ENCODE measurements at regions not wholly inside any gene's neighbourhood (a gene's known extent, or its start where the extent isn't known, plus 50 kb on each side); places are given as distances from the start of the nearest gene placed in this dataset.
"Not testable (repeated sequence)": the region's sequence is repeated elsewhere in the genome, so short reads cannot be mapped to it uniquely, and the experiment has no call there.

DNA sequence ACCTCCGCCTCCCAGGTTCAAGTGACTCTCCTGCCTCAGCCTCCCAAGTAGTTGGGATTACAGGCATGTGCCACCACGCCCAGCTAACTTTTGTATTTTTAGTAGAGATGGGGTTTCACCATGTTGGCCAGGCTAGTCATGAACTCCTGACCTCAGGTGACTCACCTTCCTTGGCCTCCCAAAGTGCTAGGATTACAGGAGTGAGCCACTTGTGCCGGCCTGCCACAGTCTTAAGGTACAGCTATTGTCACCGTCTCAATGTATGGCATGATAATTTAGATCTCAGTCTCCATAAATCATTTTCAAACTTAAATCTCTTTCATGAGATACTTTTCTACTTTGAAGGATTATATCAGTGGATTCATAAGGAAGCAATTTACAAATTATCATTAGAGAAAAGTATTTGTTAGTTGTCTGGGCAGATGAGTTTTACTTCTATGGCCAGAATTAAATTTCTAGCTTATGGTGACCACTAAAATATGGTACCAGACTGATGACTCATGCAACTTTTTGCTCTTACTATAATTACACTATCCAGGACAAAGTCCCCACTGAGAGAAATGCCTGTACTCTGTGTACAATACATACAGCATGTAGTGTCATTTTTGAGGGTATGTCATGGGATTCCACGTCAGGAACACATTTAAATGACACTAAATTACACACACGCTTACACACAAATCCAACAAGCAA lies 1230.3 kb upstream of the GOT2 start (continued):
- TF ChIP-seq ELF1 (IDR thresholded peaks at IDR 0.05) (no peak), IRF3 (IDR thresholded peaks at IDR 0.05; ENCODE audit: low read depth, low read length) (no peak), PBX3 (IDR thresholded peaks at IDR 0.05) (no peak), SIN3A (IDR thresholded peaks at IDR 0.05; ENCODE audit: borderline replicate concordance, low read depth, low read length) (no peak)
- TF ChIP-seq, protein P1, sequence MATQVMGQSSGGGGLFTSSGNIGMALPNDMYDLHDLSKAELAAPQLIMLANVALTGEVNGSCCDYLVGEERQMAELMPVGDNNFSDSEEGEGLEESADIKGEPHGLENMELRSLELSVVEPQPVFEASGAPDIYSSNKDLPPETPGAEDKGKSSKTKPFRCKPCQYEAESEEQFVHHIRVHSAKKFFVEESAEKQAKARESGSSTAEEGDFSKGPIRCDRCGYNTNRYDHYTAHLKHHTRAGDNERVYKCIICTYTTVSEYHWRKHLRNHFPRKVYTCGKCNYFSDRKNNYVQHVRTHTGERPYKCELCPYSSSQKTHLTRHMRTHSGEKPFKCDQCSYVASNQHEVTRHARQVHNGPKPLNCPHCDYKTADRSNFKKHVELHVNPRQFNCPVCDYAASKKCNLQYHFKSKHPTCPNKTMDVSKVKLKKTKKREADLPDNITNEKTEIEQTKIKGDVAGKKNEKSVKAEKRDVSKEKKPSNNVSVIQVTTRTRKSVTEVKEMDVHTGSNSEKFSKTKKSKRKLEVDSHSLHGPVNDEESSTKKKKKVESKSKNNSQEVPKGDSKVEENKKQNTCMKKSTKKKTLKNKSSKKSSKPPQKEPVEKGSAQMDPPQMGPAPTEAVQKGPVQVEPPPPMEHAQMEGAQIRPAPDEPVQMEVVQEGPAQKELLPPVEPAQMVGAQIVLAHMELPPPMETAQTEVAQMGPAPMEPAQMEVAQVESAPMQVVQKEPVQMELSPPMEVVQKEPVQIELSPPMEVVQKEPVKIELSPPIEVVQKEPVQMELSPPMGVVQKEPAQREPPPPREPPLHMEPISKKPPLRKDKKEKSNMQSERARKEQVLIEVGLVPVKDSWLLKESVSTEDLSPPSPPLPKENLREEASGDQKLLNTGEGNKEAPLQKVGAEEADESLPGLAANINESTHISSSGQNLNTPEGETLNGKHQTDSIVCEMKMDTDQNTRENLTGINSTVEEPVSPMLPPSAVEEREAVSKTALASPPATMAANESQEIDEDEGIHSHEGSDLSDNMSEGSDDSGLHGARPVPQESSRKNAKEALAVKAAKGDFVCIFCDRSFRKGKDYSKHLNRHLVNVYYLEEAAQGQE (IDR thresholded peaks at IDR 0.05; ENCODE audit: low read depth, low read length) = no peak

- whole genome bisulfite sequencing (ENCODE audit: low lambda C conversion rate) = 14% methylated on average over 3 of the region's 3 CpGs
- H3K79me2 ChIP-seq (ENCODE audit: insufficient read depth) = no peaks in the 10 kb centered on the region
- no peaks in the 10 kb centered on the region for H3K4me1 ChIP-seq (ENCODE audit: control insufficient read depth in 1 of 2, insufficient read depth in 2 of 2, low read depth in 1 of 2, low read length in 1 of 2)
- no peak for DNase-seq
- H3K9ac ChIP-seq = no peak overlapping the region
- ChIA-PET CTCF (no interaction called here), POLR2A (no interaction called here)
- no peak overlapping the region for H3K27ac ChIP-seq (ENCODE audit: low read depth in 2 of 2, low read length in 1 of 2)
- TF ChIP-seq RXRA (IDR thresholded peaks at IDR 0.05; ENCODE audit: borderline replicate concordance, low read depth) = no peak
- no peaks in the 10 kb centered on the region for H3K9me2 ChIP-seq
- H3K9me3 ChIP-seq = 0 out of 2 replicates have a peak, but pooled peaks cover 3% of the 10 kb centered on the region
- no peak overlapping the region for H3K4me2 ChIP-seq
- no peaks in the 10 kb centered on the region for H3F3A ChIP-seq (replicated peaks; ENCODE audit: insufficient read depth)
- H3K4me3 ChIP-seq (ENCODE audit: low read depth in 2 of 2, low read length in 1 of 2) = no peak overlapping the region
- no peaks in the 10 kb centered on the region for H3K27me3 ChIP-seq (ENCODE audit: insufficient read depth)
- H3K36me3 ChIP-seq (replicated peaks in 1 of 2; ENCODE audit: control insufficient read depth in 1 of 2, insufficient read depth in 2 of 2, low read length in 1 of 2) = no peaks in the 10 kb centered on the region
- no peak overlapping the region for H2AFZ ChIP-seq (ENCODE audit: low read depth)
- no peaks in the 10 kb centered on the region for H4K20me1 ChIP-seq (ENCODE audit: insufficient read depth)
Measured at GRCh38 chr16:59959311-59959710, 1225.2 kb upstream of the GOT2 start.

DNA sequence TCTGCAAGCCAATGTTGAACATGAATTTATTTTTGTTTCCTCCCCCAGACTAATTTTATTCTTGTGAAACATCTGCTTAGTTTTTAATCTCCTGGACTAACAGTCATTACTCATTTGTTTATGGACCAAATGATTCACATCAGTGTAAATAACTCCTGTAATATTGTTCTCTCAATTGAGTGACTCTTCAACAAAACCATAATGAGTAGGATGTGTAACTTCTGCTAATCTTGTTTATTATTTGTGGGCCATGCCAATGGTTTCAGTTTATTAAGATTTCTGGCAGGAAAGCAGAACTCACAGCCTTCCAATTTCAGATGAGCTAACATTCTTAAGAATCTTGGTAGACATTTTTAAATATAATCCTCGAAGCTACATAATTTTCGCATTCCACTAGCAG lies 1216.3 kb upstream of the GOT2 start:
- CTCF ChIA-PET = no interaction called here
- no peaks in the 10 kb centered on the region for H3K4me1 ChIP-seq (ENCODE audit: control insufficient read depth in 1 of 2, insufficient read depth in 2 of 2, low read depth in 1 of 2, low read length in 1 of 2)
- no peak overlapping the region for H3K27ac ChIP-seq (ENCODE audit: low read depth in 2 of 2, low read length in 1 of 2)
- no peaks in the 10 kb centered on the region for H3F3A ChIP-seq (replicated peaks; ENCODE audit: insufficient read depth)
- POLR2A ChIA-PET = no interaction called here
- no peaks in the 10 kb centered on the region for H3K9me2 ChIP-seq
- H3K79me2 ChIP-seq (ENCODE audit: insufficient read depth) = no peaks in the 10 kb centered on the region
- no peak for TF ChIP-seq JUND (IDR thresholded peaks at IDR 0.05)
- no peak for TF ChIP-seq PBX3 (IDR thresholded peaks at IDR 0.05)
- WGBS (ENCODE audit: low lambda C conversion rate) = 31% methylated on average over 2 of the region's 2 CpGs
- H2AFZ ChIP-seq (ENCODE audit: low read depth) = no peak overlapping the region
- H3K9ac ChIP-seq = no peak overlapping the region
- no peaks in the 10 kb centered on the region for H3K27me3 ChIP-seq (ENCODE audit: insufficient read depth)
- H3K4me2 ChIP-seq = no peak overlapping the region
- no peak for DNase-seq
- no peak overlapping the region for H3K4me3 ChIP-seq (ENCODE audit: low read depth in 2 of 2, low read length in 1 of 2)
- H3K9me3 ChIP-seq = 0 out of 2 replicates have a peak, but pooled peaks cover 5% of the 10 kb centered on the region
- H3K36me3 ChIP-seq (replicated peaks in 1 of 2; ENCODE audit: control insufficient read depth in 1 of 2, insufficient read depth in 2 of 2, low read length in 1 of 2) = no peaks in the 10 kb centered on the region
- no peaks in the 10 kb centered on the region for H4K20me1 ChIP-seq (ENCODE audit: insufficient read depth)

DNA sequence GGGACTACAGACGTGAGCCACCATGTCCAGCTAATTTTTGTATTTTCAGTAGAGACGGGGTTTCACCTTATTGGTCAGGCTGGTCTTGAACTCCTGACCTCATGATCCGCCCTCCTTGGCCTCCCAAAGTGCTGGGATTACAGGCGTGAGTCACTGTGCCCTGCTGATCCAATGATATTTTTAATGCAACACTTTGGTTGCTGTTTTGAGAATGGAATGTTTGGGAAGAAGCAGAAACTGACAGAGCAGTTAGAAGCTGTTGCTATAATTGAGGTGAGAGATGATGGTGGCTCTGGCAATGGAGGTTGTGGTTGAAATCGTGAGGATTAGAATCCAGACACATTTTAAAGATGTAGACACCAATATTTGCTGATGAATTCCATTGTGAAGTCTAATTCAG lies 1209.9 kb upstream of the GOT2 start:
- H3K4me2 ChIP-seq; H3K9me2 ChIP-seq; H3K79me2 ChIP-seq (ENCODE audit: insufficient read depth); H3K4me1 ChIP-seq (ENCODE audit: control insufficient read depth in 1 of 2, insufficient read depth in 2 of 2, low read depth in 1 of 2, low read length in 1 of 2); H3K36me3 ChIP-seq (replicated peaks in 1 of 2; ENCODE audit: control insufficient read depth in 1 of 2, insufficient read depth in 2 of 2, low read length in 1 of 2); CTCF ChIA-PET; H2AFZ ChIP-seq (ENCODE audit: low read depth); H3K27me3 ChIP-seq (ENCODE audit: insufficient read depth); H3K4me3 ChIP-seq (ENCODE audit: low read depth in 2 of 2, low read length in 1 of 2); H3K9ac ChIP-seq; H3K9me3 ChIP-seq; POLR2A ChIA-PET; H4K20me1 ChIP-seq (ENCODE audit: insufficient read depth); DNase-seq; H3K27ac ChIP-seq (ENCODE audit: low read depth in 2 of 2, low read length in 1 of 2); H3F3A ChIP-seq (replicated peaks; ENCODE audit: insufficient read depth): not testable (repeated sequence)
- WGBS (ENCODE audit: low lambda C conversion rate) = 21% methylated on average over 5 of the region's 5 CpGs

Measured in SK-N-SH (cell line).